CD4-positive, alpha-beta T cell treated with Interleukin-17A for 4 hours (primary cell): ENCODE measurements at regions not wholly inside any gene's neighbourhood (a gene's known extent, or its start where the extent isn't known, plus 50 kb on each side); places are given as distances from the start of the nearest gene placed in this dataset.

ENCODE experiments used
- DNase-seq: peaks from one replicate; pipeline ENCODE4 v3.0.0-alpha.2; 2020; ENCODE audit warnings: mixed read lengths

- DNase-seq: no peak
Measured at GRCh38 chr12:45590646-45591045, 138.9 kb upstream of the ARID2 start.

DNA sequence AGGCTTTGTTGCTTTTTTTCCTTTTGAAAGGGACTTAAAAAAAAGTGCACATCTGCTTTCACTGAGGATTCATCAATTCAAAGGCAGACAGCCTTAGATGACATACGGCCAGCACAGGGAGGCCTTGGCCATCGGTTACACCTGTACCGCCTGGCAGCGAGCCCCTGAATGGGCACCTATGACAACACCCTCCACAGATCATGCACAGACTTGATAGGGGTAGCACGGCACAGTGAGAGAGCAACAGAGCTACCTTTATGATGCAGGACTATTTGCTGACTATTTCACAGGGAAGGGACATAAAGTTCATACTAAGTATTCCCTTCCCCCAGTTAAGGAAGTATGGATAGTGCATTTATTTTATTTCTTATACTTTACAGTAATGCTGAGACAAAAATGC, 137.9 kb upstream of the ARID2 start:
- DNase-seq: no peak

GRCh38 chr12:45596366-45596765, 133.1 kb upstream of the ARID2 start:
- DNase-seq: no peak

DNA sequence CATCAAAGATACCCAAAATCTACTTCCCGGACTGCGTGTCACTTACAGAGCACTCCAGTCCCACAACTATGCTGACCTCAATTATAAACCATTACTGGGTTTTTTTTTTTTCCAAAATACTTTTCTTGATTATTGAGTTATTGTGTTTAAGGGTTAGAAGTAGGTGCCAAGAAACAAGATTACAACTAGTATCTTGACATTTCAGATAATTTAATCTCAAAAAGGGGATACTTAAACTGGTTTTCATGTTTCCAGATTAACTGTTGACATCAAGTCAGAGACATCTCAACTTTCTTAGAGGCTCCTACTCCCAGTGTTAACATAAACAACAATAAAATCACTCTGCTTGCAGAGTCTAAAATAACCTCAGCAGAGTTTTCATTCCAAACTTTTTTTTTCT, 131.2 kb upstream of the ARID2 start:
- no peak for DNase-seq

- no peak for DNase-seq
Measured at GRCh38 chr12:45598761-45599160, 130.7 kb upstream of the ARID2 start.

DNA sequence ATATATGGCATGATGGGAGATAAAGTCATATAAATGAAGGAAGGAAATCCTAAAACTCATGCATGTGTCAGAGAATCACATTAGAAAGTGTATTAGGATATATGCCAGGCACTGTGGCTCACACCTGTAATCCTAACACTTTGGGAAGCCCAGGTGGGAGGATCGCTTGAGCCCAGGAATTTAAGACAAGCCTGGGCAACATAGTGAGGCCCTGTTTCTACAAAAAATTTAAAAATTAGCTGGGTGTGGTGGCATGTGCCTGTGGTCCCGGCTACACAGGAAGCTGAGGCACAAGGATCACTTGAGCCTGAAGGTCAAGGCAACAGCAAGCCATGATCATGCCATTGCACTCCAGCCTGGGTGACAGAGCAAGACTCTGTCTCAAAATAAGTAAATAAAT, 130.3 kb upstream of the ARID2 start:
- no peak for DNase-seq

DNA sequence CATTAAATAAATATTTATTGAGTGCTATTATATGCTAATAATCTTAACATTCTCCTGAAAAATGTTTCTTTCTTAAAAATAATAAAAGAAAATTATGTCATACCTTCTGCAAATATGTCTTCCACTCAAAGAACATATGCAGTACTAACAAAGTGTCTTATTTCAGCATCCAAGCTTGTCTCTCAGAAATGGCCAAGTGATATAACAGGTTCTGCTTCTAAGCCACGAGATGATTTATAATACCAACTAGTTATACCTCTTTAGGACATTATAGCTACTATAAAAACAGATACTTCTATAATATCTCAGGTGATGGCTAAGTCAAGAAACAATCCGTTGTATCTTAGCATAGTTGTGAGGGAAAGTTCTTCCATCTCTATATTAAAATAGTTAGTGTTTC, 128.1 kb upstream of the ARID2 start:
- no peak for DNase-seq

DNA sequence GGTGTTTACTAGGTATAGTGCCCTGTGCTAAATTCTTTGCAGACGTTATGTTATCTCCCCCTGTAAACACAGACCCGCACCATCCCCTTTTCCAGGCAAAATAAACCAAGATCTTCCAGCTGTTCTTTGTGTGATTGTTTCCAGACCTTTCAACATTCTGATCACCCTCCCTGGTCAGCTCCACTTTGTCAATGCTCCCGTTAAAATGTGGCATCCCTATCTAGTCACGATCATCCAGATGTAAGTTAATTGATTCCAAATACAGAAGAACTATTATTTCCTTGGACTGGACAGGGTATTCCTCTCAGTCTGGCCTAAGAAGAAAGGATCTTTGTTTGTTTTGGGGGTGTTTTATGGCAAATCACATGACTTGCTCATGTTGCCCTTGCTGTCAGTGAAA, 127.6 kb upstream of the ARID2 start:
- DNase-seq: no peak

GRCh38 chr12:45605624-45606023, 123.9 kb upstream of the ARID2 start:
- DNase-seq: no peak

DNA sequence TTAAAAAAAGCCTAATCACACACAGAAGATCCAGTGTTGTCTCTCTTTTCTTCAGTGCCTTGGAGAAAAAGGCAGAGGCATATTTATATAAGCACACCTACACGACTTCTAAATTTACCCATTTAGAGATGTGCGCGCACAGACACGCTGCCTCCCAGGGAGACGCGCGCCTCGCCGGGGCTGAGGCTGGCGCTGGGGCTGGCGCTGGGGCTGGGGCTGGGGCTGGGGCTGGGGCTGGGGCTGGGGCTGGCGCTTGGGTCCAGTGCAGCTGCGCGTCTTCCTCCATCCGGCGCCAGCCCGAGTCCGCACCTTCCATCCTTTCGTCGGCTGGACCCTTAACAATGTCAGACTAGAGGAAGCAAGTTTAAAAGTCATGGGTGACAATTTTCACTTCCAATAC, 118.4 kb upstream of the ARID2 start:
- DNase-seq: no peak

- no peak for DNase-seq
Measured at GRCh38 chr12:45611495-45611894, 118.0 kb upstream of the ARID2 start.

- DNase-seq: no peak
Measured at GRCh38 chr12:45612044-45612794, 117.3 kb upstream of the ARID2 start.

GRCh38 chr12:45613296-45613695, 116.2 kb upstream of the ARID2 start:
- DNase-seq: no peak

DNA sequence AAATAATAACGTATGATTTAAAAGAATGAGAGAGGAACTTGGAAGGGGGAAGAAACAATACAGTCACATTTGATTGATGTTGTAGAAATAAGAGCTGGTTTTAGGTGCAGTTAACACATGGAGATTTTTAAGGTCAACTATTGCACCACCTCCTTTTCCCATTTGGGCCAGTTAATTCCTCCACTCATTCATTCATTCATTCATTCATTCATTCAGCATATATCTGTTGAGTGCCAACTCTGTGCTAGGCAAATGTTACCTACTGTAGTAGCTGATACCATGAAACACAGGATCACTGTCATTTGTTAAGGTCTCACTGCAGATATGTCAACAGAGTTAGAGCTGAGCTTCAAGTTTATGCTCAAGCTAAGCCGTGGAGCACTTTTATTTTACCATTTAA, 115.7 kb upstream of the ARID2 start:
- no peak for DNase-seq

GRCh38 chr12:45615268-45615667, 114.2 kb upstream of the ARID2 start:
- no peak for DNase-seq

GRCh38 chr12:45619736-45620135, 109.8 kb upstream of the ARID2 start:
- DNase-seq: no peak

DNA sequence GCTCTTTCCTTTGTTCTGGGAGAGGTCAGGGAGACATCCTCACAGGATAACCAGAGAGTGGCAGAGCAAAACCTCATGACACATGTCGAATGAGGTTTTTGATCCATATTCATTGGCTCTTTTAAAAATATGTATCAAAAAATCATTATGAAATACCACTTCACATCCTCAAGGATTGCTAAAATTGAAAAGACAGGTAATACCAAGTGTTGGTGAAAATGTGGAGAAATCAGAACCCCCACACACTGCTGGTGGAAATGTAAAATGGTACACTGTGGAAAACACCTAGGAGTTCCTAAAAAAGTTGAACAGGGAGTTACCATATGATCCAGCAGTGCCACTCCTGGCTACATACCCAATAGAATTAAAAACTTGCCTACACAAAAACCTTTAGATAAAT, 107.8 kb upstream of the ARID2 start:
- DNase-seq: no peak

GRCh38 chr12:45622210-45622937, 107.1 kb upstream of the ARID2 start:
- DNase-seq: no peak

DNA sequence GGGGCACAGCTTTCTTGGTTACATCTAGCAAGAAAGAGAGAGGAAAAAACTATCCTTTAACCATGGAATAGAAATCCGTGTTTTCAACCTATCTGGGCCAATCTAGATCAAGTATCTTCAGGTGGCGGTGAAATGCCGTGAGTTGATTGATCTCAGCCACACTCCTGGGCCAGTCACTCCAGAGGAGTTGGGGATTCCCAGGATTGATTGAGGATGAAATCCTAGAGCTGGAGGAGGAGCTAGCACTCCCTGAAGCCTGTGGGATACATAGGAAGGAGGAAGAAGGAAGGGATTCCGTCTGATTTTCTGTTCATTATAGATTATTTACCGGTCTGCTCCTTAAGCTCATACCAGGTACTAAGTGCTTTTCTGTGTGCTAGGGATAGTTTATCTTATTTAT, 106.3 kb upstream of the ARID2 start:
- DNase-seq: no peak

DNA sequence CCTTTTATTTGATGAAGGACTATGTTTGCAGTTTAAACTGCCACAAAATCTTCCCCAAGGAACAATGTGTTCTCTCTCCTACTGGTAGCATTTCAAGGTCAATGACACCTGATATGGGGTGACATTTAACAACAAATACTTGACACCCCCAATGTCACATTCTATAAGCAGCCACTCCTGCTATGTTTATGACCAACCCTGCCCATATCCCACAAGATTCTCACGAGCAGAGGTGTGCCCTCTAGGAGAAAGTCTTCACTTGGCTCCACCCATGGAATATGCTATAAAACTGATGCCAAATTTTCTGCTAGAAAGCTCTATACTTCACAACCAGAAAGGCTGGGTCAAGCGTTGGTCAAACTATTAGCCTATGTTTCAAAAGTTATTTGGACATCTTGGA, 105.6 kb upstream of the ARID2 start:
- no peak for DNase-seq

- no peak for DNase-seq
Measured at GRCh38 chr12:45626965-45627364, 102.5 kb upstream of the ARID2 start.

GRCh38 chr12:45627407-45628069, 102.0 kb upstream of the ARID2 start:
- DNase-seq: no peak

DNA sequence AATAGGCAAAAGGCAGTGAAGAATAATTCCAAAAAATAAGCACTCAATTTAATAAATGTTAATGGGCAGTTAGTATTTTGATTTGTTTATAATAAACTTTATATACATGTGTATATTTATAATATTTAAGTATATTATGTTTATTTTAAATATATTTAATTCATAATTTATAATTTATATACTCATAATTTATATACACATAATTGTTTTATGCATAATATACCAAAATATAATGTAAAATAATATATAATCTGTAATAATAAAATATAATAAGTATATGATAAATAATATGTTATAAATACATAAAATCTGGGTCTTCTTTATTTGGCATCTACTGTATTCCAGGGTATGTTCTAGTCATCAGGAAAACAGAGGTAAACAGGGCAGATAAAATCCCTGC, 100.2 kb upstream of the ARID2 start:
- no peak for DNase-seq

- no peak for DNase-seq
Measured at GRCh38 chr12:45633733-45634132, 95.8 kb upstream of the ARID2 start.
